ENCODE measurements at regions not wholly inside any gene's neighbourhood (a gene's known extent, or its start where the extent isn't known, plus 50 kb on each side); places are given as distances from the start of the nearest gene placed in this dataset.

DNA sequence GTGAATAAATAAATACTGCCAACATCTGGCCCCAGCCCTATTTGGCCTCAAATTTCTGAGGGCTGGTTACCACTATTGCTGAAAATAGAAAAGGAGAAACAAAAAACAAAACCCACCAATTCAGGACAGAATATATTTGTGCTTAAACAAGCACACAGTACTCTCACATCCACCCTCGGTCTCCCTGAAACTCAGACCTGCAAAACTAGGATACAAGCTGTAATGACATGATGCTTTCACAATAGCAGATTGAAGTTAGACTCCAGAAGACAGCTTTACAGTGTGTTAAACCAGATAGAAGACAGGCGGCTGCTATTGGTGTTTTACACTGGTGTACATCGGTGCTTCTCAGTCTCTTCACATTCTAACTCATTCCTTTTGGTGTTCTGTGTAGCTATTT, 214.9 kb upstream of the DMRT1 start:
- no peak for TF ChIP-seq POLR2A (IDR thresholded peaks at IDR 0.05; ENCODE audit: low read depth, low read length)
- TF ChIP-seq PAX5 (IDR thresholded peaks at IDR 0.05; ENCODE audit: insufficient read depth, low read length, severe bottlenecking) = no peak

Measured in GM12891 (cell line).